HG03064 (cell line): ENCODE measurements at regions not wholly inside any gene's neighbourhood (a gene's known extent, or its start where the extent isn't known, plus 50 kb on each side); places are given as distances from the start of the nearest gene placed in this dataset.
"Not testable (repeated sequence)": the region's sequence is repeated elsewhere in the genome, so short reads cannot be mapped to it uniquely, and the experiment has no call there.

Experiments
- ATAC-seq: cut with Tn5 transposase; IDR thresholded peaks from one replicate; pipeline ENCODE4 v1.9.1; 2021; ENCODE audit warnings: low read depth; ENCODE audit not compliant: unreplicated experiment

GRCh38 chr6:62889240-62889639 lies 322.0 kb upstream of the FKBP1C start:
- no peak for ATAC-seq

- no peak for ATAC-seq
Observed at GRCh38 chr6:62891065-62891647, 320.1 kb upstream of the FKBP1C start.

GRCh38 chr6:62894114-62894513 lies 317.2 kb upstream of the FKBP1C start:
- ATAC-seq, result no peak

GRCh38 chr6:62903266-62903665 lies 308.0 kb upstream of the FKBP1C start:
- no peak for ATAC-seq

GRCh38 chr6:62904687-62905086 lies 306.6 kb upstream of the FKBP1C start:
- no peak for ATAC-seq

GRCh38 chr6:62914530-62914929 lies 296.7 kb upstream of the FKBP1C start:
- no peak for ATAC-seq

- ATAC-seq, result no peak
Observed at GRCh38 chr6:62923728-62924127, 287.5 kb upstream of the FKBP1C start.

GRCh38 chr6:62940848-62941247 lies 270.4 kb upstream of the FKBP1C start:
- ATAC-seq, result no peak

- no peak for ATAC-seq
Observed at GRCh38 chr6:62942000-62942399, 269.3 kb upstream of the FKBP1C start.

GRCh38 chr6:62968834-62969233 lies 242.4 kb upstream of the FKBP1C start:
- no peak for ATAC-seq

GRCh38 chr6:62971976-62972658 lies 239.2 kb upstream of the FKBP1C start:
- ATAC-seq, result no peak

- ATAC-seq, result no peak
Observed at GRCh38 chr6:62974452-62974851, 236.8 kb upstream of the FKBP1C start.

GRCh38 chr6:62976566-62976965 lies 234.7 kb upstream of the FKBP1C start:
- ATAC-seq, result no peak

- no peak for ATAC-seq
Observed at GRCh38 chr6:62978920-62979319, 232.3 kb upstream of the FKBP1C start.

- no peak for ATAC-seq
Observed at GRCh38 chr6:62980093-62980492, 231.2 kb upstream of the FKBP1C start.

- no peak for ATAC-seq
Observed at GRCh38 chr6:62980724-62981123, 230.5 kb upstream of the FKBP1C start.

- ATAC-seq, result no peak
Observed at GRCh38 chr6:62982951-62983350, 228.3 kb upstream of the FKBP1C start.

- not testable (repeated sequence) for ATAC-seq
Observed at GRCh38 chr6:62991696-62992095, 219.6 kb upstream of the FKBP1C start.

- ATAC-seq, result no peak
Observed at GRCh38 chr6:62993951-62994350, 217.3 kb upstream of the FKBP1C start.

GRCh38 chr6:62998022-62998421 lies 213.2 kb upstream of the FKBP1C start:
- ATAC-seq, result no peak

GRCh38 chr6:62999242-62999641 lies 212.0 kb upstream of the FKBP1C start:
- ATAC-seq, result not testable (repeated sequence)

- ATAC-seq, result no peak
Observed at GRCh38 chr6:62999796-63000195, 211.5 kb upstream of the FKBP1C start.
